ENCODE measurements at regions not wholly inside any gene's neighbourhood (a gene's known extent, or its start where the extent isn't known, plus 50 kb on each side); places are given as distances from the start of the nearest gene placed in this dataset.

- Mint-ChIP-seq H3K9me3 (ENCODE audit: unreplicated experiment) (no peaks in the 10 kb centered on the region), H3K4me3 (ENCODE audit: unreplicated experiment) (no peak overlapping the region), H3K27ac (ENCODE audit: unreplicated experiment) (no peak overlapping the region), H3K27me3 (ENCODE audit: unreplicated experiment) (no peaks in the 10 kb centered on the region), H3K4me1 (ENCODE audit: unreplicated experiment) (no peaks in the 10 kb centered on the region), H3K36me3 (ENCODE audit: unreplicated experiment) (no peaks in the 10 kb centered on the region)
- no peak for TF ChIP-seq CTCF (IDR thresholded peaks at IDR 0.05)
- DNase-seq (ENCODE audit: extremely low spot score, unreplicated experiment): no peak
Measured at GRCh38 chr3:20322085-20322484, 136.1 kb upstream of the SGO1 start.

GRCh38 chr3:20321391-20322047, 135.5 kb upstream of the SGO1 start:
- Mint-ChIP-seq H3K4me3 (ENCODE audit: unreplicated experiment) (no peak overlapping the region), H3K4me1 (ENCODE audit: unreplicated experiment) (no peaks in the 10 kb centered on the region), H3K27me3 (ENCODE audit: unreplicated experiment) (no peaks in the 10 kb centered on the region), H3K27ac (ENCODE audit: unreplicated experiment) (no peak overlapping the region), H3K36me3 (ENCODE audit: unreplicated experiment) (no peaks in the 10 kb centered on the region), H3K9me3 (ENCODE audit: unreplicated experiment) (no peaks in the 10 kb centered on the region)
- no peak for DNase-seq (ENCODE audit: extremely low spot score, unreplicated experiment)
- no peak for TF ChIP-seq CTCF (IDR thresholded peaks at IDR 0.05)

GRCh38 chr3:20320489-20320888, 134.5 kb upstream of the SGO1 start:
- H3K27me3 Mint-ChIP-seq (ENCODE audit: unreplicated experiment): no peaks in the 10 kb centered on the region
- no peak for TF ChIP-seq CTCF (IDR thresholded peaks at IDR 0.05)
- H3K9me3 Mint-ChIP-seq (ENCODE audit: unreplicated experiment): no peaks in the 10 kb centered on the region
- no peak overlapping the region for H3K4me3 Mint-ChIP-seq (ENCODE audit: unreplicated experiment)
- no peak overlapping the region for H3K27ac Mint-ChIP-seq (ENCODE audit: unreplicated experiment)
- no peak for DNase-seq (ENCODE audit: extremely low spot score, unreplicated experiment)
- H3K4me1 Mint-ChIP-seq (ENCODE audit: unreplicated experiment): no peaks in the 10 kb centered on the region
- H3K36me3 Mint-ChIP-seq (ENCODE audit: unreplicated experiment): no peaks in the 10 kb centered on the region

- Mint-ChIP-seq H3K27me3 (ENCODE audit: unreplicated experiment) (no peaks in the 10 kb centered on the region), H3K4me3 (ENCODE audit: unreplicated experiment) (no peak overlapping the region), H3K36me3 (ENCODE audit: unreplicated experiment) (no peaks in the 10 kb centered on the region), H3K27ac (ENCODE audit: unreplicated experiment) (no peak overlapping the region), H3K4me1 (ENCODE audit: unreplicated experiment) (no peaks in the 10 kb centered on the region), H3K9me3 (ENCODE audit: unreplicated experiment) (no peaks in the 10 kb centered on the region)
- TF ChIP-seq CTCF (IDR thresholded peaks at IDR 0.05): no peak
- DNase-seq (ENCODE audit: extremely low spot score, unreplicated experiment): no peak
Measured at GRCh38 chr3:20319551-20319950, 133.5 kb upstream of the SGO1 start.

GRCh38 chr3:20317616-20318015, 131.6 kb upstream of the SGO1 start:
- H3K4me3 Mint-ChIP-seq (ENCODE audit: unreplicated experiment): no peak overlapping the region
- no peaks in the 10 kb centered on the region for H3K4me1 Mint-ChIP-seq (ENCODE audit: unreplicated experiment)

More at GRCh38 chr3:20317616-20318015, 131.6 kb upstream of the SGO1 start:
- Mint-ChIP-seq H3K27me3 (ENCODE audit: unreplicated experiment) (no peaks in the 10 kb centered on the region), H3K9me3 (ENCODE audit: unreplicated experiment) (no peaks in the 10 kb centered on the region), H3K27ac (ENCODE audit: unreplicated experiment) (no peak overlapping the region), H3K36me3 (ENCODE audit: unreplicated experiment) (no peaks in the 10 kb centered on the region)
- TF ChIP-seq CTCF (IDR thresholded peaks at IDR 0.05): no peak
- DNase-seq (ENCODE audit: extremely low spot score, unreplicated experiment): no peak

All from osteocyte (in vitro differentiated cells).